Hepatocyte (in vitro differentiated cells): ENCODE measurements at regions not wholly inside any gene's neighbourhood (a gene's known extent, or its start where the extent isn't known, plus 50 kb on each side); places are given as distances from the start of the nearest gene placed in this dataset.

Source experiments
- DNase-seq: peaks from one replicate; pipeline ENCODE4 v3.0.0-alpha.2; 2016; ENCODE audit warnings: low spot score
- H2AFZ ChIP-seq: fragments of 200-600 bp; sonication (generic); 2 replicates; pipeline ENCODE4 v1.6.0; 2016; ENCODE audit warnings: antibody characterized with exemption, mild to moderate bottlenecking
- H3K27ac ChIP-seq: fragments of 200-600 bp; sonication (generic); 2 replicates; pipeline ENCODE4 v1.5.1; 2016; ENCODE audit warnings: mild to moderate bottlenecking
- H3K27me3 ChIP-seq: fragments of 200-600 bp; sonication (generic); 2 replicates; pipeline ENCODE4 v1.6.1; 2016
- H3K36me3 ChIP-seq: fragments of 200-600 bp; sonication (generic); replicated peaks from 2 replicates; pipeline ENCODE4 v1.5.1; 2016; ENCODE audit warnings: low read depth; ENCODE audit not compliant: insufficient read depth
- H3K4me1 ChIP-seq: fragments of 200-600 bp; sonication (generic); 2 replicates; pipeline ENCODE4 v1.5.1; 2016; ENCODE audit warnings: mild to moderate bottlenecking, moderate library complexity; ENCODE audit not compliant: insufficient read depth
- H3K4me2 ChIP-seq: fragments of 200-600 bp; sonication (generic); 2 replicates; pipeline ENCODE4 v1.6.0; 2016
- H3K4me3 ChIP-seq: fragments of 200-600 bp; sonication (generic); 2 replicates; pipeline ENCODE4 v1.5.1; 2016; ENCODE audit warnings: mild to moderate bottlenecking
- H3K79me2 ChIP-seq: fragments of 200-600 bp; sonication (generic); 2 replicates; pipeline ENCODE4 v1.6.0; 2017; ENCODE audit warnings: mild to moderate bottlenecking
- H3K9me2 ChIP-seq: fragments of 200-600 bp; sonication (generic); replicated peaks from 2 replicates; pipeline ENCODE4 v1.6.0; 2017; ENCODE audit warnings: mild to moderate bottlenecking; ENCODE audit not compliant: insufficient read depth
- H3K9me3 ChIP-seq: fragments of 200-600 bp; sonication (generic); 2 replicates; pipeline ENCODE4 v1.5.1; 2016; ENCODE audit warnings: low read depth, mild to moderate bottlenecking
- H4K20me1 ChIP-seq: fragments of 200-600 bp; sonication (generic); 2 replicates; pipeline ENCODE4 v1.6.0; 2016; ENCODE audit warnings: mild to moderate bottlenecking; ENCODE audit not compliant: insufficient read depth, poor library complexity, severe bottlenecking
- CTCF ChIP-seq: fragments of 200-600 bp; sonication (generic); IDR thresholded peaks from 2 replicates; pipeline ENCODE4 v1.5.1; 2016; ENCODE audit warnings: antibody characterized with exemption, mild to moderate bottlenecking; ENCODE audit not compliant: poor library complexity
- EZH2 ChIP-seq: fragments of 200-600 bp; sonication (generic); IDR thresholded peaks from 2 replicates; pipeline ENCODE4 v1.6.1; 2016; ENCODE audit warnings: antibody characterized with exemption, mild to moderate bottlenecking, borderline replicate concordance
- EZH2phosphoT487 ChIP-seq: fragments of 200-600 bp; sonication (generic); IDR thresholded peaks from one replicate; pipeline ENCODE4 v1.6.1; 2018; ENCODE audit warnings: antibody characterized with exemption, mild to moderate bottlenecking, low read depth, moderate library complexity; ENCODE audit not compliant: unreplicated experiment, severe bottlenecking
- WGBS: methylation state at CpG from one replicate; pipeline ENCODE4 v1.1.6; 2016; ENCODE audit warnings: low lambda C conversion rate; ENCODE audit errors: missing lambda C conversion rate; 5-methylcytosine and 5-hydroxymethylcytosine counted together

GRCh38 chr12:71356569-71356968 lies 83.0 kb upstream of the LGR5 start:
- Histone ChIP-seq H3K4me1 (no peaks in the 10 kb centered on the region), H3K27ac (no peak overlapping the region), H3K4me3 (no peak overlapping the region), H3K27me3 (no peaks in the 10 kb centered on the region), H3K4me2 (no peak overlapping the region), H3K9me2 (no peaks in the 10 kb centered on the region), H3K36me3 (no peaks in the 10 kb centered on the region), H3K9me3 (no peaks in the 10 kb centered on the region), H2AFZ (no peak overlapping the region), H3K79me2 (no peaks in the 10 kb centered on the region), H4K20me1 (no peaks in the 10 kb centered on the region)
- DNase-seq: no peak
- 50% methylated on average over 1 of the region's 1 CpG for WGBS
- TF ChIP-seq EZH2phosphoT487: no peak
- no peak for TF ChIP-seq EZH2
- TF ChIP-seq CTCF: no peak

- no peaks in the 10 kb centered on the region for H3K9me3 ChIP-seq
- no peak overlapping the region for H2AFZ ChIP-seq
- TF ChIP-seq EZH2: no peak
- TF ChIP-seq EZH2phosphoT487: no peak
- TF ChIP-seq CTCF: no peak
- no peak overlapping the region for H3K27ac ChIP-seq
- H3K27me3 ChIP-seq: no peaks in the 10 kb centered on the region
- no peak overlapping the region for H3K4me3 ChIP-seq
- H3K9me2 ChIP-seq: no peaks in the 10 kb centered on the region
- H3K36me3 ChIP-seq: no peaks in the 10 kb centered on the region
- H3K4me2 ChIP-seq: no peak overlapping the region
- no peaks in the 10 kb centered on the region for H4K20me1 ChIP-seq
- DNase-seq: no peak
- H3K79me2 ChIP-seq: no peaks in the 10 kb centered on the region
- 64% methylated on average over 2 of the region's 2 CpGs for WGBS
- H3K4me1 ChIP-seq: no peaks in the 10 kb centered on the region
These were observed 84.7 kb upstream of the LGR5 start for GRCh38 chr12:71354871-71355270.

DNA sequence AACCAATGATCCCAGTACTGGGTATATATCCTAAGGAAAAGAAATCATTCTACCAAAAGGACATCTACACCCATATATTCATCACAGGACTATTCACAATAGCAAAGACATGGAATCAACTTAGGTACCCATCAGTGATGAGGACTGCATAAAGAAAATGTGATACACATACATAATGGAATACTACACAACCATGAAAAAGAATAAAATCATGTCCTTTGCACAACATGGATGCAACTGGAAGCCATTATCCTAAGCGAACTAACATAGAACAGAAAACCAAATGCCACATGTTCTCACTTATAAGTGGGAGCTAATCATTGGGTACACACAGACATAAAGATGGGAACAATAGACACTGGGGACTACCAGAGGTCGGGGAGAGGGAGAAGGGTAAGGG lies 86.0 kb upstream of the LGR5 start:
- no peaks in the 10 kb centered on the region for H3K4me1 ChIP-seq
- WGBS: 82% methylated on average over 2 of the region's 2 CpGs
- H3K4me2 ChIP-seq: no peak overlapping the region
- H3K27ac ChIP-seq: no peak overlapping the region
- H3K27me3 ChIP-seq: no peaks in the 10 kb centered on the region
- no peak for DNase-seq
- H3K9me3 ChIP-seq: no peaks in the 10 kb centered on the region
- no peaks in the 10 kb centered on the region for H3K9me2 ChIP-seq
- H3K4me3 ChIP-seq: no peak overlapping the region
- no peak overlapping the region for H2AFZ ChIP-seq
- no peaks in the 10 kb centered on the region for H4K20me1 ChIP-seq
- H3K79me2 ChIP-seq: no peaks in the 10 kb centered on the region
- TF ChIP-seq EZH2 (no peak), CTCF (no peak), EZH2phosphoT487 (no peak)
- H3K36me3 ChIP-seq: no peaks in the 10 kb centered on the region

- H3K36me3 ChIP-seq: no peaks in the 10 kb centered on the region
- no peaks in the 10 kb centered on the region for H3K27me3 ChIP-seq
- no peak overlapping the region for H2AFZ ChIP-seq
- H3K27ac ChIP-seq: no peak overlapping the region
- H3K79me2 ChIP-seq: no peaks in the 10 kb centered on the region
- 60% methylated on average over 2 of the region's 2 CpGs for WGBS
- no peak overlapping the region for H3K4me2 ChIP-seq
- no peak overlapping the region for H3K4me3 ChIP-seq
- H3K9me3 ChIP-seq: no peaks in the 10 kb centered on the region
- no peaks in the 10 kb centered on the region for H3K4me1 ChIP-seq
- TF ChIP-seq EZH2 (no peak), EZH2phosphoT487 (no peak), CTCF (no peak)
- H3K9me2 ChIP-seq: no peaks in the 10 kb centered on the region
- no peaks in the 10 kb centered on the region for H4K20me1 ChIP-seq
- no peak for DNase-seq
These were observed 89.6 kb upstream of the LGR5 start for GRCh38 chr12:71349950-71350349.
